ENCODE measurements at regions not wholly inside any gene's neighbourhood (a gene's known extent, or its start where the extent isn't known, plus 50 kb on each side); places are given as distances from the start of the nearest gene placed in this dataset.

GRCh38 chr1:193681422-193681821 lies 495.0 kb upstream of the B3GALT2 start:
- Histone ChIP-seq H3K79me2 (ENCODE audit: control insufficient read depth, insufficient read depth, low read length) (no peaks in the 10 kb centered on the region), H2AFZ (ENCODE audit: low read depth, low read length) (no peak overlapping the region), H3K9ac (replicated peaks; ENCODE audit: extremely low read depth, insufficient read depth, low read length) (no peak overlapping the region), H3K27ac (ENCODE audit: insufficient read depth, low read depth, low read length) (no peak overlapping the region), H3K4me2 (ENCODE audit: insufficient read depth, low read length) (no peak overlapping the region), H3K4me3 (replicated peaks in 1 of 3; ENCODE audit: insufficient read depth in 1 of 3, low read depth in 1 of 3, low read length in 3 of 3) (no peak overlapping the region), H3K27me3 (ENCODE audit: control insufficient read depth in 2 of 2, insufficient read depth in 2 of 2, low read length in 2 of 2) (no peaks in the 10 kb centered on the region), H4K20me1 (replicated peaks; ENCODE audit: control insufficient read depth, extremely low read depth, insufficient read depth, low read length) (no peaks in the 10 kb centered on the region), H3K9me1 (replicated peaks; ENCODE audit: control insufficient read depth, extremely low read depth, insufficient read depth, low read length) (no peaks in the 10 kb centered on the region), H3K36me3 (ENCODE audit: control insufficient read depth in 2 of 2, extremely low read depth in 1 of 2, insufficient read depth in 2 of 2, low read length in 2 of 2) (no peaks in the 10 kb centered on the region), H3K9me3 (replicated peaks; ENCODE audit: control insufficient read depth, insufficient read depth, low read length) (no peaks in the 10 kb centered on the region), H3K4me1 (ENCODE audit: control insufficient read depth, extremely low read depth, insufficient read depth, low read length) (no peaks in the 10 kb centered on the region)
- POLR2A ChIA-PET = no interaction called here
- DNase-seq (ENCODE audit: low read depth, low spot score) = no peak
- FAIRE-seq = no peak
- dilution Hi-C loops (cut with MboI; ENCODE audit: extremely low pct_ligation_motif_present, low sequenced_read_pairs) (no loop called here), intact Hi-C loops (cut with micrococcal nuclease) (no loop called here)
- no peak for TF ChIP-seq EZH2 (IDR thresholded peaks at IDR 0.05; ENCODE audit: borderline replicate concordance, low read depth, low read length, severe bottlenecking)
- no TSS peak for BruUV-seq (replicated peaks)
- CTCF ChIA-PET = interaction anchor here (1.3 kb wide), 1 partner anchor 12 kb away, joined by 3 read pairs; no protein-coding TSS in a partner anchor

GRCh38 chr1:193680924-193681316 lies 494.5 kb upstream of the B3GALT2 start:
- no peaks in the 10 kb centered on the region for H3K9me3 ChIP-seq (replicated peaks; ENCODE audit: control insufficient read depth, insufficient read depth, low read length)
- no peaks in the 10 kb centered on the region for H3K27me3 ChIP-seq (ENCODE audit: control insufficient read depth in 2 of 2, insufficient read depth in 2 of 2, low read length in 2 of 2)
- ChIA-PET POLR2A (no interaction called here), CTCF (interaction anchor here (0.5 to 1.3 kb wide), 4 partner anchors 12 to 45 kb away, joined by 3 to 5 read pairs (median 3); no protein-coding TSS in a partner anchor)
- dilution Hi-C loops (cut with MboI; ENCODE audit: extremely low pct_ligation_motif_present, low sequenced_read_pairs) = no loop called here
- H3K27ac ChIP-seq (ENCODE audit: insufficient read depth, low read depth, low read length) = no peak overlapping the region
- no peaks in the 10 kb centered on the region for H3K36me3 ChIP-seq (ENCODE audit: control insufficient read depth in 2 of 2, extremely low read depth in 1 of 2, insufficient read depth in 2 of 2, low read length in 2 of 2)
- no TSS peak for BruUV-seq (replicated peaks)
- no peak overlapping the region for H3K4me3 ChIP-seq (replicated peaks in 1 of 3; ENCODE audit: insufficient read depth in 1 of 3, low read depth in 1 of 3, low read length in 3 of 3)
- no peaks in the 10 kb centered on the region for H4K20me1 ChIP-seq (replicated peaks; ENCODE audit: control insufficient read depth, extremely low read depth, insufficient read depth, low read length)
- intact Hi-C loops (cut with micrococcal nuclease) = no loop called here
- no peak for FAIRE-seq
- H2AFZ ChIP-seq (ENCODE audit: low read depth, low read length) = no peak overlapping the region
- no peaks in the 10 kb centered on the region for H3K79me2 ChIP-seq (ENCODE audit: control insufficient read depth, insufficient read depth, low read length)
- H3K4me2 ChIP-seq (ENCODE audit: insufficient read depth, low read length) = no peak overlapping the region
- H3K9me1 ChIP-seq (replicated peaks; ENCODE audit: control insufficient read depth, extremely low read depth, insufficient read depth, low read length) = no peaks in the 10 kb centered on the region
- no peak for DNase-seq (ENCODE audit: low read depth, low spot score)
- H3K9ac ChIP-seq (replicated peaks; ENCODE audit: extremely low read depth, insufficient read depth, low read length) = no peak overlapping the region
- no peaks in the 10 kb centered on the region for H3K4me1 ChIP-seq (ENCODE audit: control insufficient read depth, extremely low read depth, insufficient read depth, low read length)
- TF ChIP-seq POLR2AphosphoS5 (IDR thresholded peaks at IDR 0.05; ENCODE audit: insufficient read depth, low read depth, low read length) (no peak), MYC (IDR thresholded peaks at IDR 0.05; ENCODE audit: low read depth, low read length) (no peak), EZH2 (IDR thresholded peaks at IDR 0.05; ENCODE audit: borderline replicate concordance, low read depth, low read length, severe bottlenecking) (no peak), MAX (IDR thresholded peaks at IDR 0.05; ENCODE audit: insufficient read depth, insufficient read length) (no peak), GATA2 (IDR thresholded peaks at IDR 0.05; ENCODE audit: insufficient read depth, insufficient read length, low read depth, low read length) (no peak), POLR2A (IDR thresholded peaks at IDR 0.05; ENCODE audit: low read depth, low read length) (no peak), FOS (IDR thresholded peaks at IDR 0.05; ENCODE audit: borderline replicate concordance, insufficient read depth, low read length) (no peak), JUN (IDR thresholded peaks at IDR 0.05; ENCODE audit: borderline replicate concordance, insufficient read depth, insufficient read length, low read depth) (no peak), CTCF (IDR thresholded peaks at IDR 0.05; ENCODE audit: extremely low read depth in 1 of 2, insufficient read depth in 1 of 2, low read depth in 1 of 2, low read length in 2 of 2) (no peak)
